K562 (cell line): ENCODE measurements at regions not wholly inside any gene's neighbourhood (a gene's known extent, or its start where the extent isn't known, plus 50 kb on each side); places are given as distances from the start of the nearest gene placed in this dataset.

Experiments used
- BDP1 ChIP-seq: IDR thresholded peaks from 3 replicates; pipeline ENCODE4 v1.6.1; 2011; ENCODE audit not compliant: insufficient read length, insufficient read depth
- FOXA1 ChIP-seq: fragments of 450-650 bp; IDR thresholded peaks from 2 replicates; pipeline ENCODE4 v1.6.1; 2016; ENCODE audit warnings: mild to moderate bottlenecking, borderline replicate concordance
- POLR2AphosphoS5 ChIP-seq: IDR thresholded peaks from 2 replicates; pipeline ENCODE4 v1.6.1; 2011; ENCODE audit warnings: mild to moderate bottlenecking, low read depth, low read length, moderate library complexity; ENCODE audit not compliant: control insufficient read depth, insufficient read depth
- PRPF4 ChIP-seq: fragments of 200-400 bp; formaldehyde crosslinking; IDR thresholded peaks from one replicate; pipeline ENCODE4 v1.6.1; 2017; ENCODE audit warnings: low read length, low read depth, mild to moderate bottlenecking; ENCODE audit not compliant: insufficient read depth, poor library complexity, severe bottlenecking
- RBM22 ChIP-seq: fragments of 200-400 bp; formaldehyde crosslinking; IDR thresholded peaks from 2 replicates; pipeline ENCODE4 v1.6.1; 2018; ENCODE audit warnings: low read length, low read depth; ENCODE audit not compliant: poor library complexity, severe bottlenecking
- SMC3 ChIP-seq: conservative IDR thresholded peaks from 2 replicates; pipeline ENCODE4 v1.6.1; 2011; ENCODE audit warnings: low read depth, low read length, improper control_type of control experiment; ENCODE audit not compliant: insufficient read depth
- TF ChIP-seq, protein P1 (sequence below): sonication (generic); formaldehyde crosslinking; IDR thresholded peaks from 2 replicates; pipeline ENCODE4 v1.8.1; 2022; ENCODE audit warnings: missing genetic modification reagents
- TF ChIP-seq, protein P2 (sequence below), 3 experiments: IDR thresholded peaks in 2 of 3; conservative IDR thresholded peaks in 1 of 3; 2 replicates each; pipeline ENCODE4 v1.5.1; 2011 to 2012; ENCODE audit warnings: low read length in 3 of 3, mild to moderate bottlenecking in 3 of 3, control low read depth in 2 of 3, improper control_type of control experiment in 1 of 3, inconsistent platforms in 1 of 3, low read depth in 1 of 3, mixed read lengths in 1 of 3, moderate library complexity in 1 of 3; ENCODE audit not compliant: insufficient read depth in 2 of 3
- TF ChIP-seq, protein P3 (sequence below): sonication (generic); formaldehyde crosslinking; IDR thresholded peaks from 2 replicates; pipeline ENCODE4 v1.8.0; 2022; ENCODE audit warnings: mild to moderate bottlenecking, missing genetic modification reagents, borderline replicate concordance

DNA sequence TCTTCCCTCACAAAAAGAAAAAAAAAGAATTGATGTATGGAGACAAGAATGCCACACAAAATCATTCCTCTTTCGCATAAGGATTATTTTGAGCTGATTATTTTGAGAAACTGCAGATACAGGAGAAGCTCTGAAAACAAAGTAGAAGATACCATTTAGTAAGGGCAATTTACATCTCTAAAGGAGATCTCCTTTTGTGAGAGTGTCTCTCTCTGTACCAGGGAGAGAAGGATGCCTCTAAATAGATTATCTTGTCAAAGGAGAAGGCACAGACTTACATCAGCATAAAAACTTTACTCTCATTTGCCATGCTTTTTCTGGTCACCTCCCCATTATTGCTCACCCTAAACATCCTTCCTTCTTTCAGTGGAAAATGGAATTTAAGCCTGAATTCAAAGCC, 747.9 kb upstream of the COBL start:
- TF ChIP-seq, protein P1, sequence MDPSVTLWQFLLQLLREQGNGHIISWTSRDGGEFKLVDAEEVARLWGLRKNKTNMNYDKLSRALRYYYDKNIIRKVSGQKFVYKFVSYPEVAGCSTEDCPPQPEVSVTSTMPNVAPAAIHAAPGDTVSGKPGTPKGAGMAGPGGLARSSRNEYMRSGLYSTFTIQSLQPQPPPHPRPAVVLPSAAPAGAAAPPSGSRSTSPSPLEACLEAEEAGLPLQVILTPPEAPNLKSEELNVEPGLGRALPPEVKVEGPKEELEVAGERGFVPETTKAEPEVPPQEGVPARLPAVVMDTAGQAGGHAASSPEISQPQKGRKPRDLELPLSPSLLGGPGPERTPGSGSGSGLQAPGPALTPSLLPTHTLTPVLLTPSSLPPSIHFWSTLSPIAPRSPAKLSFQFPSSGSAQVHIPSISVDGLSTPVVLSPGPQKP (CRISPR knock-in tag) = no peak
- TF ChIP-seq, protein P2, sequence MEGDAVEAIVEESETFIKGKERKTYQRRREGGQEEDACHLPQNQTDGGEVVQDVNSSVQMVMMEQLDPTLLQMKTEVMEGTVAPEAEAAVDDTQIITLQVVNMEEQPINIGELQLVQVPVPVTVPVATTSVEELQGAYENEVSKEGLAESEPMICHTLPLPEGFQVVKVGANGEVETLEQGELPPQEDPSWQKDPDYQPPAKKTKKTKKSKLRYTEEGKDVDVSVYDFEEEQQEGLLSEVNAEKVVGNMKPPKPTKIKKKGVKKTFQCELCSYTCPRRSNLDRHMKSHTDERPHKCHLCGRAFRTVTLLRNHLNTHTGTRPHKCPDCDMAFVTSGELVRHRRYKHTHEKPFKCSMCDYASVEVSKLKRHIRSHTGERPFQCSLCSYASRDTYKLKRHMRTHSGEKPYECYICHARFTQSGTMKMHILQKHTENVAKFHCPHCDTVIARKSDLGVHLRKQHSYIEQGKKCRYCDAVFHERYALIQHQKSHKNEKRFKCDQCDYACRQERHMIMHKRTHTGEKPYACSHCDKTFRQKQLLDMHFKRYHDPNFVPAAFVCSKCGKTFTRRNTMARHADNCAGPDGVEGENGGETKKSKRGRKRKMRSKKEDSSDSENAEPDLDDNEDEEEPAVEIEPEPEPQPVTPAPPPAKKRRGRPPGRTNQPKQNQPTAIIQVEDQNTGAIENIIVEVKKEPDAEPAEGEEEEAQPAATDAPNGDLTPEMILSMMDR (IDR thresholded peaks at IDR 0.05 in 2 of 3, conservative IDR thresholded peaks at IDR 0.05 in 1 of 3; ENCODE audit: insufficient read depth in 2 of 3, low read depth in 1 of 3, low read length in 3 of 3) = no peak
- TF ChIP-seq SMC3 (no peak), BDP1 (no peak), FOXA1 (no peak), POLR2AphosphoS5 (no peak), PRPF4 (no peak), RBM22 (no peak)
- TF ChIP-seq, protein P3, sequence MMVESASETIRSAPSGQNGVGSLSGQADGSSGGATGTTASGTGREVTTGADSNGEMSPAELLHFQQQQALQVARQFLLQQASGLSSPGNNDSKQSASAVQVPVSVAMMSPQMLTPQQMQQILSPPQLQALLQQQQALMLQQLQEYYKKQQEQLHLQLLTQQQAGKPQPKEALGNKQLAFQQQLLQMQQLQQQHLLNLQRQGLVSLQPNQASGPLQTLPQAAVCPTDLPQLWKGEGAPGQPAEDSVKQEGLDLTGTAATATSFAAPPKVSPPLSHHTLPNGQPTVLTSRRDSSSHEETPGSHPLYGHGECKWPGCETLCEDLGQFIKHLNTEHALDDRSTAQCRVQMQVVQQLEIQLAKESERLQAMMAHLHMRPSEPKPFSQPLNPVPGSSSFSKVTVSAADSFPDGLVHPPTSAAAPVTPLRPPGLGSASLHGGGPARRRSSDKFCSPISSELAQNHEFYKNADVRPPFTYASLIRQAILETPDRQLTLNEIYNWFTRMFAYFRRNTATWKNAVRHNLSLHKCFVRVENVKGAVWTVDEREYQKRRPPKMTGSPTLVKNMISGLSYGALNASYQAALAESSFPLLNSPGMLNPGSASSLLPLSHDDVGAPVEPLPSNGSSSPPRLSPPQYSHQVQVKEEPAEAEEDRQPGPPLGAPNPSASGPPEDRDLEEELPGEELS = no peak
